ENCODE measurements at regions not wholly inside any gene's neighbourhood (a gene's known extent, or its start where the extent isn't known, plus 50 kb on each side); places are given as distances from the start of the nearest gene placed in this dataset.

GRCh38 chr10:78748235-78748533, 320.6 kb upstream of the ZMIZ1 start:
- H3K36me3 ChIP-seq: no peaks in the 10 kb centered on the region
- no peak for DNase-seq (ENCODE audit: low spot score)
- H3K4me3 ChIP-seq: no peak overlapping the region
- TF ChIP-seq CTCF (IDR thresholded peaks at IDR 0.05): no peak
- ATAC-seq (ENCODE audit: insufficient number of reproducible peaks, low FRiP score, low read depth): no peak
- H3K4me1 ChIP-seq (ENCODE audit: control insufficient read depth in 1 of 2, low read depth in 2 of 2): no peaks in the 10 kb centered on the region
- no peak overlapping the region for H3K27ac ChIP-seq
- no peaks in the 10 kb centered on the region for H3K9me3 ChIP-seq
- no peaks in the 10 kb centered on the region for H3K27me3 ChIP-seq (replicated peaks; ENCODE audit: insufficient read depth)

- H3K9me3 ChIP-seq: no peaks in the 10 kb centered on the region
- no peak for TF ChIP-seq CTCF (IDR thresholded peaks at IDR 0.05)
- no peak for DNase-seq (ENCODE audit: low spot score)
- H3K4me3 ChIP-seq: no peak overlapping the region
- H3K27ac ChIP-seq: no peak overlapping the region
- no peaks in the 10 kb centered on the region for H3K4me1 ChIP-seq (ENCODE audit: control insufficient read depth in 1 of 2, low read depth in 2 of 2)
- no peak for ATAC-seq (ENCODE audit: insufficient number of reproducible peaks, low FRiP score, low read depth)
- H3K27me3 ChIP-seq (replicated peaks; ENCODE audit: insufficient read depth): no peaks in the 10 kb centered on the region
- no peaks in the 10 kb centered on the region for H3K36me3 ChIP-seq
Observed at GRCh38 chr10:78749200-78749599, 319.6 kb upstream of the ZMIZ1 start.

GRCh38 chr10:78749898-78750297, 318.9 kb upstream of the ZMIZ1 start:
- no peaks in the 10 kb centered on the region for H3K9me3 ChIP-seq
- DNase-seq (ENCODE audit: low spot score) (no peak), ATAC-seq (ENCODE audit: insufficient number of reproducible peaks, low FRiP score, low read depth) (no peak)
- H3K4me1 ChIP-seq (ENCODE audit: control insufficient read depth in 1 of 2, low read depth in 2 of 2): no peaks in the 10 kb centered on the region
- no peak overlapping the region for H3K4me3 ChIP-seq
- H3K27me3 ChIP-seq (replicated peaks; ENCODE audit: insufficient read depth): no peaks in the 10 kb centered on the region
- no peaks in the 10 kb centered on the region for H3K36me3 ChIP-seq
- TF ChIP-seq CTCF (IDR thresholded peaks at IDR 0.05): no peak
- H3K27ac ChIP-seq: no peak overlapping the region

GRCh38 chr10:78750418-78750817, 318.3 kb upstream of the ZMIZ1 start:
- Histone ChIP-seq H3K4me3 (no peak overlapping the region), H3K27me3 (replicated peaks; ENCODE audit: insufficient read depth) (no peaks in the 10 kb centered on the region), H3K4me1 (ENCODE audit: control insufficient read depth in 1 of 2, low read depth in 2 of 2) (no peaks in the 10 kb centered on the region), H3K9me3 (no peaks in the 10 kb centered on the region), H3K27ac (no peak overlapping the region), H3K36me3 (no peaks in the 10 kb centered on the region)
- no peak for TF ChIP-seq CTCF (IDR thresholded peaks at IDR 0.05)
- no peak for DNase-seq (ENCODE audit: low spot score)
- ATAC-seq (ENCODE audit: insufficient number of reproducible peaks, low FRiP score, low read depth): no peak

- H3K27ac ChIP-seq: no peak overlapping the region
- no peaks in the 10 kb centered on the region for H3K27me3 ChIP-seq (replicated peaks; ENCODE audit: insufficient read depth)
- no peaks in the 10 kb centered on the region for H3K36me3 ChIP-seq
- H3K4me1 ChIP-seq (ENCODE audit: control insufficient read depth in 1 of 2, low read depth in 2 of 2): peaks cover 0 to 8% of the 10 kb centered on the region in 2 donors
- ATAC-seq (ENCODE audit: insufficient number of reproducible peaks, low FRiP score, low read depth) (no peak), DNase-seq (ENCODE audit: low spot score) (no peak)
- no peak for TF ChIP-seq CTCF (IDR thresholded peaks at IDR 0.05)
- H3K9me3 ChIP-seq: no peaks in the 10 kb centered on the region
- no peak overlapping the region for H3K4me3 ChIP-seq
Observed at GRCh38 chr10:78751716-78752115, 317.1 kb upstream of the ZMIZ1 start.

Data from thoracic aorta (tissue), 2 donors.